GM12865 (cell line): ENCODE measurements at regions not wholly inside any gene's neighbourhood (a gene's known extent, or its start where the extent isn't known, plus 50 kb on each side); places are given as distances from the start of the nearest gene placed in this dataset.

ENCODE experiments used
- DNase-seq: peaks from one replicate; pipeline ENCODE4 v3.0.0; 2010; ENCODE audit warnings: low read depth
- H3K4me3 ChIP-seq: 2 replicates; pipeline ENCODE4 v1.5.1; 2011; ENCODE audit warnings: mild to moderate bottlenecking, low read depth, low read length, control low read depth
- CTCF ChIP-seq: IDR thresholded peaks from 2 replicates; pipeline ENCODE4 v1.5.1; 2011; ENCODE audit warnings: low read length, control low read depth, low read depth, inconsistent platforms; ENCODE audit not compliant: insufficient read depth; ENCODE audit errors: missing control alignments

GRCh38 chr11:13881226-13881905 lies 81.2 kb upstream of the SPON1 start:
- no peak overlapping the region for H3K4me3 ChIP-seq
- TF ChIP-seq CTCF: no peak
- DNase-seq: no peak

GRCh38 chr11:13883042-13883441 lies 79.5 kb upstream of the SPON1 start:
- peak; percentile 36 for DNase-seq
- H3K4me3 ChIP-seq: no peak overlapping the region
- TF ChIP-seq CTCF: no peak

- no peak for TF ChIP-seq CTCF
- H3K4me3 ChIP-seq: no peak overlapping the region
- DNase-seq: no peak
These were observed 78.9 kb upstream of the SPON1 start for GRCh38 chr11:13883589-13883988.

GRCh38 chr11:13884158-13884799 lies 78.2 kb upstream of the SPON1 start:
- no peak for DNase-seq
- H3K4me3 ChIP-seq: no peak overlapping the region
- no peak for TF ChIP-seq CTCF

- TF ChIP-seq CTCF: no peak
These were observed 77.4 kb upstream of the SPON1 start for GRCh38 chr11:13885083-13885482.

GRCh38 chr11:13889552-13890249 lies 72.8 kb upstream of the SPON1 start:
- H3K4me3 ChIP-seq: no peak overlapping the region
- no peak for TF ChIP-seq CTCF
- no peak for DNase-seq

More at GRCh38 chr11:13885083-13885482, 77.4 kb upstream of the SPON1 start:
- H3K4me3 ChIP-seq: no peak overlapping the region
- no peak for DNase-seq
